B cell (primary cell): ENCODE measurements at regions not wholly inside any gene's neighbourhood (a gene's known extent, or its start where the extent isn't known, plus 50 kb on each side); places are given as distances from the start of the nearest gene placed in this dataset.

Experiments used
- CTCF ChIP-seq: fragments of 200-600 bp; IDR thresholded peaks from one replicate; pipeline ENCODE4 v1.8.0; 2022; ENCODE audit warnings: antibody characterized with exemption, mild to moderate bottlenecking
- EZH2 ChIP-seq: IDR thresholded peaks from 2 replicates; pipeline ENCODE4 v1.6.1; 2012; ENCODE audit warnings: borderline replicate concordance, low read depth, mild to moderate bottlenecking, moderate library complexity, low read length; ENCODE audit not compliant: insufficient read depth, poor library complexity, severe bottlenecking

DNA sequence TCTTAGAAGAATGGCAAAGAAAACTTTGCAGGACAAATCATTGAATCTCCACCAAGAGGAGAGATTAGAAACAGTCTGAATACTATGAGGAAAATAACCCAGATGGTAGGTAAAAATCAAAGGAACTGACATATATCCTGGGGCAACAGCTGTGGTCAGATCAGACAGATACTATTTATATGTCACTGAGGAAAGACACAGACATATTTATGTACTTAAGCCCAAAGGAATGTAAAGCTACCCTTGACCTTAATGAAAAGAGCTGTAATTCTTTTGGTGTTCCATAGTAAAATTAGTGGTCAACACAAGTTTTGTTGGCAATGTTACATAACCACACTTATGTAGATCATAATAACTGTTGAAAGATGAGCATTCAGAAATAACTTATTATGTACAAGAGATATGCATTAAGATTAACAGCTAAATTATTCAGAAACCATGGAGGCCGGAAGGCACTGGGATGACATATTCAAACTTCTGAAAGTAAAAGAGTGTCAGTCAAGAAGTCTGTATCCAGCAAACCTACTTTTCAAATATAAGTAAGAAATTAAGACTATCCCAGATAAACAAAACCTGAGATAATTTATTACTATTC lies 166.1 kb upstream of the SAMSN1 start:
- TF ChIP-seq CTCF (no peak), EZH2 (no peak)
